HL-60 (cell line): ENCODE measurements at regions not wholly inside any gene's neighbourhood (a gene's known extent, or its start where the extent isn't known, plus 50 kb on each side); places are given as distances from the start of the nearest gene placed in this dataset.

Source experiments
- DNase-seq, 2 experiments: peaks; one replicate each; pipeline ENCODE4 v3.0.0-alpha.2; 2010 to 2020; ENCODE audit warnings: low read depth in 1 of 2, low spot score in 1 of 2
- H3K27ac ChIP-seq: fragments of 250-450 bp; sonication (Bioruptor Pico); replicated peaks from 2 replicates; pipeline ENCODE4 v1.5.1; 2020; ENCODE audit warnings: mild to moderate bottlenecking, moderate library complexity
- H3K27me3 ChIP-seq: fragments of 250-450 bp; sonication (Bioruptor Pico); 2 replicates; pipeline ENCODE4 v1.5.1; 2021; ENCODE audit warnings: mild to moderate bottlenecking, moderate library complexity; ENCODE audit not compliant: insufficient read depth, poor library complexity, severe bottlenecking
- H3K4me3 ChIP-seq: replicated peaks from 2 replicates; pipeline ENCODE4 v1.5.1; 2011; ENCODE audit warnings: mild to moderate bottlenecking, control low read depth, low read length; ENCODE audit not compliant: insufficient read depth
- GABPA ChIP-seq: IDR thresholded peaks from 2 replicates; pipeline ENCODE4 v1.6.1; 2012; ENCODE audit warnings: low read depth
- POLR2AphosphoS5 ChIP-seq: IDR thresholded peaks from 2 replicates; pipeline ENCODE4 v1.6.1; 2012; ENCODE audit warnings: low read depth
- SPI1 ChIP-seq: IDR thresholded peaks from 2 replicates; pipeline ENCODE4 v1.6.1; 2012; ENCODE audit warnings: low read depth, mild to moderate bottlenecking, borderline replicate concordance
- TF ChIP-seq, protein P1 (sequence below): IDR thresholded peaks from one replicate; pipeline ENCODE4 v1.5.1; 2011; ENCODE audit warnings: low read length, control low read depth, inconsistent platforms; ENCODE audit not compliant: insufficient read depth
- TF ChIP-seq, protein P2 (sequence below): IDR thresholded peaks from 2 replicates; pipeline ENCODE4 v1.6.1; 2012; ENCODE audit warnings: low read depth; ENCODE audit not compliant: insufficient replicate concordance

- Histone ChIP-seq H3K27me3 (no peaks in the 10 kb centered on the region), H3K4me3 (no peak overlapping the region), H3K27ac (no peak overlapping the region)
- TF ChIP-seq, protein P1, sequence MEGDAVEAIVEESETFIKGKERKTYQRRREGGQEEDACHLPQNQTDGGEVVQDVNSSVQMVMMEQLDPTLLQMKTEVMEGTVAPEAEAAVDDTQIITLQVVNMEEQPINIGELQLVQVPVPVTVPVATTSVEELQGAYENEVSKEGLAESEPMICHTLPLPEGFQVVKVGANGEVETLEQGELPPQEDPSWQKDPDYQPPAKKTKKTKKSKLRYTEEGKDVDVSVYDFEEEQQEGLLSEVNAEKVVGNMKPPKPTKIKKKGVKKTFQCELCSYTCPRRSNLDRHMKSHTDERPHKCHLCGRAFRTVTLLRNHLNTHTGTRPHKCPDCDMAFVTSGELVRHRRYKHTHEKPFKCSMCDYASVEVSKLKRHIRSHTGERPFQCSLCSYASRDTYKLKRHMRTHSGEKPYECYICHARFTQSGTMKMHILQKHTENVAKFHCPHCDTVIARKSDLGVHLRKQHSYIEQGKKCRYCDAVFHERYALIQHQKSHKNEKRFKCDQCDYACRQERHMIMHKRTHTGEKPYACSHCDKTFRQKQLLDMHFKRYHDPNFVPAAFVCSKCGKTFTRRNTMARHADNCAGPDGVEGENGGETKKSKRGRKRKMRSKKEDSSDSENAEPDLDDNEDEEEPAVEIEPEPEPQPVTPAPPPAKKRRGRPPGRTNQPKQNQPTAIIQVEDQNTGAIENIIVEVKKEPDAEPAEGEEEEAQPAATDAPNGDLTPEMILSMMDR = no peak
- TF ChIP-seq, protein P2, sequence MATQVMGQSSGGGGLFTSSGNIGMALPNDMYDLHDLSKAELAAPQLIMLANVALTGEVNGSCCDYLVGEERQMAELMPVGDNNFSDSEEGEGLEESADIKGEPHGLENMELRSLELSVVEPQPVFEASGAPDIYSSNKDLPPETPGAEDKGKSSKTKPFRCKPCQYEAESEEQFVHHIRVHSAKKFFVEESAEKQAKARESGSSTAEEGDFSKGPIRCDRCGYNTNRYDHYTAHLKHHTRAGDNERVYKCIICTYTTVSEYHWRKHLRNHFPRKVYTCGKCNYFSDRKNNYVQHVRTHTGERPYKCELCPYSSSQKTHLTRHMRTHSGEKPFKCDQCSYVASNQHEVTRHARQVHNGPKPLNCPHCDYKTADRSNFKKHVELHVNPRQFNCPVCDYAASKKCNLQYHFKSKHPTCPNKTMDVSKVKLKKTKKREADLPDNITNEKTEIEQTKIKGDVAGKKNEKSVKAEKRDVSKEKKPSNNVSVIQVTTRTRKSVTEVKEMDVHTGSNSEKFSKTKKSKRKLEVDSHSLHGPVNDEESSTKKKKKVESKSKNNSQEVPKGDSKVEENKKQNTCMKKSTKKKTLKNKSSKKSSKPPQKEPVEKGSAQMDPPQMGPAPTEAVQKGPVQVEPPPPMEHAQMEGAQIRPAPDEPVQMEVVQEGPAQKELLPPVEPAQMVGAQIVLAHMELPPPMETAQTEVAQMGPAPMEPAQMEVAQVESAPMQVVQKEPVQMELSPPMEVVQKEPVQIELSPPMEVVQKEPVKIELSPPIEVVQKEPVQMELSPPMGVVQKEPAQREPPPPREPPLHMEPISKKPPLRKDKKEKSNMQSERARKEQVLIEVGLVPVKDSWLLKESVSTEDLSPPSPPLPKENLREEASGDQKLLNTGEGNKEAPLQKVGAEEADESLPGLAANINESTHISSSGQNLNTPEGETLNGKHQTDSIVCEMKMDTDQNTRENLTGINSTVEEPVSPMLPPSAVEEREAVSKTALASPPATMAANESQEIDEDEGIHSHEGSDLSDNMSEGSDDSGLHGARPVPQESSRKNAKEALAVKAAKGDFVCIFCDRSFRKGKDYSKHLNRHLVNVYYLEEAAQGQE = no peak
- TF ChIP-seq SPI1 (no peak), GABPA (no peak), POLR2AphosphoS5 (no peak)
- DNase-seq = no peak
Measured at GRCh38 chr2:5493256-5493655, 198.9 kb upstream of the SOX11 start.

DNA sequence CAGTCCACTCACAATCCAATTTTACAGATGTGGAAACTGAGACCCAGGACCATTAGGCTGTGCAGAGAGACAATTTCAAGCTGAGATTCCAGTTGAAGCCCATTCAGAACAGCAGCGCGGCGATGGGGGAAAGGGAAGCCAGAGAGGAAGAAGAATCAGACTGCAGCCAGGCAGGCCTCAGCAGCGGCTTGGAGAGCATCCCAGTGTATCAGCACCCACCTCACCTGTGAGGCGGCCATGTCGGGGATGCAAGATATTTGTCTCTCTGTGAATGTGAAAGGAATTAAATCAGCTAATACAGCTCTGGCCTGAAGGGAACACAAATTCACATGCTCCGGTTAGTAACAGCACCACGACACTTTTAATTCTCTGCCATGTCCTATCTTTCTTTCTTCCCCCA, 198.0 kb upstream of the SOX11 start:
- no peak for DNase-seq
- Histone ChIP-seq H3K4me3 (no peak overlapping the region), H3K27me3 (no peaks in the 10 kb centered on the region), H3K27ac (no peak overlapping the region)
- TF ChIP-seq GABPA = no peak
- TF ChIP-seq, protein P1 = no peak
- TF ChIP-seq, protein P2 = no peak
- no peak for TF ChIP-seq SPI1
- no peak for TF ChIP-seq POLR2AphosphoS5

GRCh38 chr2:5495586-5495985, 196.6 kb upstream of the SOX11 start:
- TF ChIP-seq, protein P2 = no peak
- TF ChIP-seq, protein P1 = no peak
- TF ChIP-seq GABPA = no peak
- no peak for DNase-seq
- H3K4me3 ChIP-seq = no peak overlapping the region
- H3K27me3 ChIP-seq = no peaks in the 10 kb centered on the region
- H3K27ac ChIP-seq = no peak overlapping the region
